SK-N-SH treated with all-trans-retinoic acid at 6 μM for 48 hours (cell line): ENCODE measurements at regions not wholly inside any gene's neighbourhood (a gene's known extent, or its start where the extent isn't known, plus 50 kb on each side); places are given as distances from the start of the nearest gene placed in this dataset.
"Not testable (repeated sequence)": the region's sequence is repeated elsewhere in the genome, so short reads cannot be mapped to it uniquely, and the experiment has no call there.

Source experiments
- ATAC-seq: fragments of 200-7000 bp; cut with Tn5 transposase; 3 replicates; pipeline ENCODE4 v1.9.1; 2020; ENCODE audit warnings: mild to moderate bottlenecking, moderate library complexity
- ARNTL ChIP-seq: fragments of 450-650 bp; formaldehyde crosslinking; IDR thresholded peaks from 2 replicates; pipeline ENCODE4 v1.5.0; 2020; ENCODE audit warnings: low read depth, mild to moderate bottlenecking, moderate library complexity, borderline replicate concordance
- CSDC2 ChIP-seq: fragments of 250-450 bp; sonication (Bioruptor Pico); IDR thresholded peaks from 2 replicates; pipeline ENCODE4 v1.5.0; 2020; ENCODE audit warnings: mild to moderate bottlenecking, moderate library complexity
- ESRRG ChIP-seq: fragments of 250-450 bp; sonication (Bioruptor Pico); IDR thresholded peaks from 2 replicates; pipeline ENCODE4 v1.6.1; 2021; ENCODE audit warnings: mild to moderate bottlenecking
- GLIS3 ChIP-seq: fragments of 250-450 bp; sonication (Bioruptor Pico); IDR thresholded peaks from 2 replicates; pipeline ENCODE4 v1.5.0; 2020; ENCODE audit warnings: mild to moderate bottlenecking, moderate library complexity
- ISL1 ChIP-seq: fragments of 250-450 bp; sonication (Bioruptor Pico); IDR thresholded peaks from 2 replicates; pipeline ENCODE4 v2.1.2; 2022; ENCODE audit warnings: mild to moderate bottlenecking, moderate library complexity
- OSR1 ChIP-seq: fragments of 250-450 bp; sonication (Bioruptor Pico); IDR thresholded peaks from 2 replicates; pipeline ENCODE4 v1.8.0; 2022; ENCODE audit warnings: moderate library complexity, mild to moderate bottlenecking, inconsistent platforms
- PPARA ChIP-seq: fragments of 250-450 bp; sonication (Bioruptor Pico); IDR thresholded peaks from 2 replicates; pipeline ENCODE4 v1.5.0; 2020; ENCODE audit warnings: mild to moderate bottlenecking, borderline replicate concordance
- RARB ChIP-seq: fragments of 250-450 bp; sonication (Bioruptor Pico); IDR thresholded peaks from 2 replicates; pipeline ENCODE4 v1.8.0; 2021; ENCODE audit warnings: mild to moderate bottlenecking, moderate library complexity
- SNAI2 ChIP-seq: fragments of 250-450 bp; sonication (Bioruptor Pico); IDR thresholded peaks from 2 replicates; pipeline ENCODE4 v1.5.0; 2020; ENCODE audit warnings: mild to moderate bottlenecking, moderate library complexity
- TCF4 ChIP-seq: fragments of 250-450 bp; sonication (Bioruptor Pico); IDR thresholded peaks from 2 replicates; pipeline ENCODE4 v1.8.0; 2021; ENCODE audit warnings: mild to moderate bottlenecking, moderate library complexity, borderline replicate concordance
- TOX ChIP-seq: fragments of 250-450 bp; sonication (Bioruptor Pico); IDR thresholded peaks from 2 replicates; pipeline ENCODE4 v1.8.0; 2021; ENCODE audit warnings: mild to moderate bottlenecking, moderate library complexity, borderline replicate concordance
- ZC3H10 ChIP-seq: fragments of 250-450 bp; sonication (Bioruptor Pico); IDR thresholded peaks from 2 replicates; pipeline ENCODE4 v1.5.1; 2021; ENCODE audit warnings: mild to moderate bottlenecking, moderate library complexity
- ZFP3 ChIP-seq: fragments of 250-450 bp; sonication (Bioruptor Pico); IDR thresholded peaks from 2 replicates; pipeline ENCODE4 v1.5.0; 2020; ENCODE audit warnings: mild to moderate bottlenecking, moderate library complexity
- ZFP30 ChIP-seq: fragments of 450-650 bp; formaldehyde crosslinking; IDR thresholded peaks from 2 replicates; pipeline ENCODE4 v1.5.0; 2022; ENCODE audit warnings: mild to moderate bottlenecking, moderate library complexity
- ZNF565 ChIP-seq: fragments of 450-650 bp; formaldehyde crosslinking; conservative IDR thresholded peaks from 2 replicates; pipeline ENCODE4 v1.5.0; 2020; ENCODE audit warnings: low read depth, mild to moderate bottlenecking, moderate library complexity
- ZNF8 ChIP-seq: fragments of 450-650 bp; formaldehyde crosslinking; IDR thresholded peaks from 2 replicates; pipeline ENCODE4 v1.5.0; 2020; ENCODE audit warnings: mild to moderate bottlenecking, moderate library complexity
- TF ChIP-seq, protein P1 (sequence below): fragments of 250-450 bp; sonication (Bioruptor Pico); IDR thresholded peaks from 2 replicates; pipeline ENCODE4 v1.5.1; 2020; ENCODE audit warnings: low read depth, mild to moderate bottlenecking, moderate library complexity
- TF ChIP-seq, protein P2 (sequence below): fragments of 250-450 bp; sonication (Bioruptor Pico); IDR thresholded peaks from 2 replicates; pipeline ENCODE4 v1.5.1; 2021; ENCODE audit warnings: mild to moderate bottlenecking, moderate library complexity
- TF ChIP-seq, protein P3 (sequence below): fragments of 250-450 bp; sonication (Bioruptor Pico); IDR thresholded peaks from 2 replicates; pipeline ENCODE4 v1.8.0; 2021; ENCODE audit warnings: low read depth, mild to moderate bottlenecking, moderate library complexity, borderline replicate concordance
- TF ChIP-seq, protein P4 (sequence below): fragments of 250-450 bp; sonication (Bioruptor Pico); IDR thresholded peaks from 2 replicates; pipeline ENCODE4 v1.8.0; 2020; ENCODE audit warnings: mild to moderate bottlenecking, moderate library complexity, borderline replicate concordance
- TF ChIP-seq, protein P5 (sequence below): fragments of 250-450 bp; sonication (Bioruptor Pico); IDR thresholded peaks from 2 replicates; pipeline ENCODE4 v1.5.0; 2020; ENCODE audit warnings: mild to moderate bottlenecking, moderate library complexity

DNA sequence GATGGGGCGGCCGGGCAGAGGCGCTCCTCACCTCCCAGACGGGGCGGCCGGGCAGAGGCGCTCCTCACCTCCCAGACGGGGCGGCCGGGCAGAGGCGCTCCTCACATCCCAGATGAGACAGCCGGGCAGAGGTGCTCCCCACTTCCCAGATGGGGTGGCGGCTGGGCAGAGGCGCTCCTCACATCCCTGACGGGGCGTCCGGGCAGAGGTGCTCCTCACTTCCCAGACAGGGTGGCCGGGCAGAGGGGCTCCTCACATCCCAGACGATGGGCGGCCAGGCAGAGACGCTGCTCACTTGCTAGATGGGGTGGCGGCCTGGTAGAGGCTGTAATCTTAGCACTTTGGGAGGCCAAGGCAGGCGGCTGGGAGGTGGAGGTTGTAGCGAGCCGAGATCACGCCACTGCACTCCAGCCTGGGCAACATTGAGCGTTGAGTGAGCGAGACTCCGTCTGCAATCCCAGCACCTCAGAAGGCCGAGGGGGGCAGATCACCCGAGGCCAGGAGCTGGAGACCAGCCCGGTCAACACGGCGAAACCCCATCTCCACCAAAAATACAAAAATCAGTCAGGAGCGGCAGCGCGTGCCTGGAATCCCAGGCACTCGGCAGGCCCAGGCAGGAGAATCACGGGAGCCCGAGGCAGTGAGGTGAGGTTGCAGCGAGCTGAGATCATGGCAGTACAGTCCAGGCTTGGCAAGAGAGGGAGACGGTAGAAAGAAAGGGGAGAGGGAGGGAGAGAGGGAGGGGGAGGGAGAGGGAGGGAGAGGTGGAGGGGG is 141.4 kb downstream of the SMC2 start:
- ATAC-seq, result not testable (repeated sequence)

DNA sequence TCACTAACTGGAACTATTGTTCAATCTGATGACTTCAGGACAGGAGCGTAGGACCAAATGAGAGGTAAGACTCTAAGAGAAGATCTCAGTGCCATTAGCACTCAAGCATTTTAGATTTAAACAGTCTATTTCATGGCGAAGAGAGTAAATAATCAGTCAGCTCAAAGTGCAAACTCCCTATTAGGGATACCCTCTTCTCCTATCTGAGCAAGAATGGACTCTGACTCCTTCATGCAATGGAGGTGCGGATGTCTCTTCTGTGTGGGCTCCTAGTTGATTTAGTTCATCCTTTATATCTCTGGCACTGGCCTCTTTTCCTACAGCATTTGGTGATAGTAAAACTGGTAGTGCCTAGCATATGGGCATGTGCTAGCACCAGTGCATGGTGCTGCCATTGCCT is 144.6 kb downstream of the SMC2 start:
- TF ChIP-seq RARB (CRISPR knock-in tag), result no peak
- TF ChIP-seq, protein P1, sequence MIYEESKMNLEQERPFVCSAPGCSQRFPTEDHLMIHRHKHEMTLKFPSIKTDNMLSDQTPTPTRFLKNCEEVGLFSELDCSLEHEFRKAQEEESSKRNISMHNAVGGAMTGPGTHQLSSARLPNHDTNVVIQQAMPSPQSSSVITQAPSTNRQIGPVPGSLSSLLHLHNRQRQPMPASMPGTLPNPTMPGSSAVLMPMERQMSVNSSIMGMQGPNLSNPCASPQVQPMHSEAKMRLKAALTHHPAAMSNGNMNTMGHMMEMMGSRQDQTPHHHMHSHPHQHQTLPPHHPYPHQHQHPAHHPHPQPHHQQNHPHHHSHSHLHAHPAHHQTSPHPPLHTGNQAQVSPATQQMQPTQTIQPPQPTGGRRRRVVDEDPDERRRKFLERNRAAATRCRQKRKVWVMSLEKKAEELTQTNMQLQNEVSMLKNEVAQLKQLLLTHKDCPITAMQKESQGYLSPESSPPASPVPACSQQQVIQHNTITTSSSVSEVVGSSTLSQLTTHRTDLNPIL (CRISPR knock-in tag), result no peak
- no peak for TF ChIP-seq ZFP30 (CRISPR knock-in tag)
- no peak for TF ChIP-seq ZNF565
- TF ChIP-seq, protein P2, sequence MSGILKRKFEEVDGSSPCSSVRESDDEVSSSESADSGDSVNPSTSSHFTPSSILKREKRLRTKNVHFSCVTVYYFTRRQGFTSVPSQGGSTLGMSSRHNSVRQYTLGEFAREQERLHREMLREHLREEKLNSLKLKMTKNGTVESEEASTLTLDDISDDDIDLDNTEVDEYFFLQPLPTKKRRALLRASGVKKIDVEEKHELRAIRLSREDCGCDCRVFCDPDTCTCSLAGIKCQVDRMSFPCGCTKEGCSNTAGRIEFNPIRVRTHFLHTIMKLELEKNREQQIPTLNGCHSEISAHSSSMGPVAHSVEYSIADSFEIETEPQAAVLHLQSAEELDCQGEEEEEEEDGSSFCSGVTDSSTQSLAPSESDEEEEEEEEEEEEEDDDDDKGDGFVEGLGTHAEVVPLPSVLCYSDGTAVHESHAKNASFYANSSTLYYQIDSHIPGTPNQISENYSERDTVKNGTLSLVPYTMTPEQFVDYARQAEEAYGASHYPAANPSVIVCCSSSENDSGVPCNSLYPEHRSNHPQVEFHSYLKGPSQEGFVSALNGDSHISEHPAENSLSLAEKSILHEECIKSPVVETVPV, result no peak
- TF ChIP-seq, protein P3, sequence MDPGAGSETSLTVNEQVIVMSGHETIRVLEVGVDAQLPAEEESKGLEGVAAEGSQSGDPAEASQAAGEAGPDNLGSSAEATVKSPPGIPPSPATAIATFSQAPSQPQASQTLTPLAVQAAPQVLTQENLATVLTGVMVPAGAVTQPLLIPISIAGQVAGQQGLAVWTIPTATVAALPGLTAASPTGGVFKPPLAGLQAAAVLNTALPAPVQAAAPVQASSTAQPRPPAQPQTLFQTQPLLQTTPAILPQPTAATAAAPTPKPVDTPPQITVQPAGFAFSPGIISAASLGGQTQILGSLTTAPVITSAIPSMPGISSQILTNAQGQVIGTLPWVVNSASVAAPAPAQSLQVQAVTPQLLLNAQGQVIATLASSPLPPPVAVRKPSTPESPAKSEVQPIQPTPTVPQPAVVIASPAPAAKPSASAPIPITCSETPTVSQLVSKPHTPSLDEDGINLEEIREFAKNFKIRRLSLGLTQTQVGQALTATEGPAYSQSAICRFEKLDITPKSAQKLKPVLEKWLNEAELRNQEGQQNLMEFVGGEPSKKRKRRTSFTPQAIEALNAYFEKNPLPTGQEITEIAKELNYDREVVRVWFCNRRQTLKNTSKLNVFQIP (CRISPR knock-in tag), result no peak
- no peak for TF ChIP-seq ISL1 (CRISPR knock-in tag)
- ATAC-seq, result no peak

DNA sequence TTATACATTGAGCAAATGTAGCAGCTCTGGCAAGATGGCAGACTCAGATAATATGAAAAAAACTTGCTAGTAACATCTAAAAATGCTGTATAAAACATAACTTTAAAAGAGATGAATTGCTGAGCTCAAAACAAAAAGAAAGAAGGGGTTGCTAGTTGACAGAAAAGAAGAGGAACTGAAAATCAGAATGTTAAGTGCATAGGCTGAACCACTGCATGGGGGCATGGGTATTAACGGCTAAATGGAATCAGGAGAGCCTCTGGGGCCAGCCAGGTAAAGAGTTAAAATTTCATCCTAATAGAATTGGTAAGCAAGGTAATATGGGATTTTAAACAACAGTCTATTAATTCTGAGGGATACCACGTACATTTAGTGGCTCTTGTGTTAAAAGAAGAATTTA is 146.8 kb downstream of the SMC2 start:
- ATAC-seq, result no peak
- TF ChIP-seq ZNF565, result no peak
- TF ChIP-seq, all 23 proteins: peak for 0

DNA sequence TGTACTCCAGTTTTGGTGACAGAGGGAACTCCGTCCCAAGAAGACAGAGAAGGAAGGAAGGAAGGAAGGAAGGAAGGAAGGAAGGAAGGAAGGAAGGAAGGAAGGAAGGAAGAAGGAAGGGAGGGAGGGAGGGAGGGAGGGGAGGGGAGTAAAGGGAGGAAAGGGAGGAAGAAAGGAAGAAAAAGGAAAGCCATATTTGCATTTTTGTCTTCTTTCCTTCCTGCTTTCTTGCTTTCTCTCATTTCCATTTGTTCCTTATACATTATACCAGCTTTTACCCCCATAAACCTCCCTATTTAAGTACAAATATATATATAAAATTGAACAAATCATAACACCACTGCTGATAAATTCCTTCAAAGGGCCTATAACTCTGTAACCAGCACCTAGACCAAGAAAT is 151.8 kb downstream of the SMC2 start:
- ATAC-seq, result no peak
- TF ChIP-seq ZFP30 (CRISPR knock-in tag) (no peak), ZFP3 (no peak), ZC3H10 (CRISPR knock-in tag) (no peak), ARNTL (CRISPR knock-in tag) (no peak), TCF4 (CRISPR knock-in tag) (no peak), OSR1 (no peak), CSDC2 (CRISPR knock-in tag) (no peak), ISL1 (CRISPR knock-in tag) (no peak), ZNF8 (no peak), SNAI2 (CRISPR knock-in tag) (no peak), PPARA (CRISPR knock-in tag) (no peak), ZNF565 (no peak), TOX (CRISPR knock-in tag) (no peak), RARB (CRISPR knock-in tag) (no peak), ESRRG (CRISPR knock-in tag) (no peak), GLIS3 (CRISPR knock-in tag) (no peak)
- TF ChIP-seq, protein P4, sequence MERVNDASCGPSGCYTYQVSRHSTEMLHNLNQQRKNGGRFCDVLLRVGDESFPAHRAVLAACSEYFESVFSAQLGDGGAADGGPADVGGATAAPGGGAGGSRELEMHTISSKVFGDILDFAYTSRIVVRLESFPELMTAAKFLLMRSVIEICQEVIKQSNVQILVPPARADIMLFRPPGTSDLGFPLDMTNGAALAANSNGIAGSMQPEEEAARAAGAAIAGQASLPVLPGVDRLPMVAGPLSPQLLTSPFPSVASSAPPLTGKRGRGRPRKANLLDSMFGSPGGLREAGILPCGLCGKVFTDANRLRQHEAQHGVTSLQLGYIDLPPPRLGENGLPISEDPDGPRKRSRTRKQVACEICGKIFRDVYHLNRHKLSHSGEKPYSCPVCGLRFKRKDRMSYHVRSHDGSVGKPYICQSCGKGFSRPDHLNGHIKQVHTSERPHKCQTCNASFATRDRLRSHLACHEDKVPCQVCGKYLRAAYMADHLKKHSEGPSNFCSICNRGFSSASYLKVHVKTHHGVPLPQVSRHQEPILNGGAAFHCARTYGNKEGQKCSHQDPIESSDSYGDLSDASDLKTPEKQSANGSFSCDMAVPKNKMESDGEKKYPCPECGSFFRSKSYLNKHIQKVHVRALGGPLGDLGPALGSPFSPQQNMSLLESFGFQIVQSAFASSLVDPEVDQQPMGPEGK (CRISPR knock-in tag), result no peak
- TF ChIP-seq, protein P1 (CRISPR knock-in tag), result no peak
- TF ChIP-seq, protein P2, result no peak
- TF ChIP-seq, protein P5, sequence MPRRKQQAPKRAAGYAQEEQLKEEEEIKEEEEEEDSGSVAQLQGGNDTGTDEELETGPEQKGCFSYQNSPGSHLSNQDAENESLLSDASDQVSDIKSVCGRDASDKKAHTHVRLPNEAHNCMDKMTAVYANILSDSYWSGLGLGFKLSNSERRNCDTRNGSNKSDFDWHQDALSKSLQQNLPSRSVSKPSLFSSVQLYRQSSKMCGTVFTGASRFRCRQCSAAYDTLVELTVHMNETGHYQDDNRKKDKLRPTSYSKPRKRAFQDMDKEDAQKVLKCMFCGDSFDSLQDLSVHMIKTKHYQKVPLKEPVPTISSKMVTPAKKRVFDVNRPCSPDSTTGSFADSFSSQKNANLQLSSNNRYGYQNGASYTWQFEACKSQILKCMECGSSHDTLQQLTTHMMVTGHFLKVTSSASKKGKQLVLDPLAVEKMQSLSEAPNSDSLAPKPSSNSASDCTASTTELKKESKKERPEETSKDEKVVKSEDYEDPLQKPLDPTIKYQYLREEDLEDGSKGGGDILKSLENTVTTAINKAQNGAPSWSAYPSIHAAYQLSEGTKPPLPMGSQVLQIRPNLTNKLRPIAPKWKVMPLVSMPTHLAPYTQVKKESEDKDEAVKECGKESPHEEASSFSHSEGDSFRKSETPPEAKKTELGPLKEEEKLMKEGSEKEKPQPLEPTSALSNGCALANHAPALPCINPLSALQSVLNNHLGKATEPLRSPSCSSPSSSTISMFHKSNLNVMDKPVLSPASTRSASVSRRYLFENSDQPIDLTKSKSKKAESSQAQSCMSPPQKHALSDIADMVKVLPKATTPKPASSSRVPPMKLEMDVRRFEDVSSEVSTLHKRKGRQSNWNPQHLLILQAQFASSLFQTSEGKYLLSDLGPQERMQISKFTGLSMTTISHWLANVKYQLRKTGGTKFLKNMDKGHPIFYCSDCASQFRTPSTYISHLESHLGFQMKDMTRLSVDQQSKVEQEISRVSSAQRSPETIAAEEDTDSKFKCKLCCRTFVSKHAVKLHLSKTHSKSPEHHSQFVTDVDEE (CRISPR knock-in tag), result no peak
